ENCODE measurements at regions not wholly inside any gene's neighbourhood (a gene's known extent, or its start where the extent isn't known, plus 50 kb on each side); places are given as distances from the start of the nearest gene placed in this dataset.

- TF ChIP-seq CTCF (conservative IDR thresholded peaks at IDR 0.05 in 1 of 2, IDR thresholded peaks at IDR 0.05 in 1 of 2; ENCODE audit: low read depth in 1 of 2, low read length in 2 of 2) (no peak), EZH2 (IDR thresholded peaks at IDR 0.05; ENCODE audit: low read length, missing control alignments) (no peak)
Measured at GRCh38 chr10:35888400-35888799, 246.3 kb upstream of the FZD8 start.

All from fibroblast of lung (primary cell).